Smooth muscle cell (in vitro differentiated cells): ENCODE measurements at regions not wholly inside any gene's neighbourhood (a gene's known extent, or its start where the extent isn't known, plus 50 kb on each side); places are given as distances from the start of the nearest gene placed in this dataset.

ENCODE experiments used
- DNase-seq: peaks from one replicate; lab custom pipeline; 2025; ENCODE audit not compliant: unreplicated experiment; lab: John Stamatoyannopoulos, UW
- H2AFZ ChIP-seq: fragments of 200-600 bp; sonication (generic); 2 replicates; pipeline ENCODE4 v1.6.0; 2016; ENCODE audit warnings: antibody characterized with exemption, low read depth, mild to moderate bottlenecking
- H3F3A ChIP-seq: fragments of 200-600 bp; sonication (generic); 2 replicates; pipeline ENCODE4 v1.6.0; 2017; ENCODE audit warnings: antibody characterized with exemption, low read depth
- H3K27ac ChIP-seq: fragments of 200-600 bp; sonication (generic); 2 replicates; pipeline ENCODE4 v1.5.1; 2016; ENCODE audit warnings: low read depth, mild to moderate bottlenecking
- H3K27me3 ChIP-seq: fragments of 200-600 bp; sonication (generic); 2 replicates; pipeline ENCODE4 v1.6.1; 2016; ENCODE audit warnings: low read depth, mild to moderate bottlenecking
- H3K36me3 ChIP-seq: fragments of 200-600 bp; sonication (generic); 2 replicates; pipeline ENCODE4 v1.5.1; 2016; ENCODE audit warnings: low read depth
- H3K4me1 ChIP-seq: fragments of 200-600 bp; sonication (generic); 2 replicates; pipeline ENCODE4 v1.5.1; 2016; ENCODE audit warnings: low read depth
- H3K4me2 ChIP-seq: fragments of 200-600 bp; sonication (generic); 2 replicates; pipeline ENCODE4 v1.6.0; 2016; ENCODE audit warnings: mild to moderate bottlenecking
- H3K4me3 ChIP-seq: fragments of 200-600 bp; sonication (generic); 2 replicates; pipeline ENCODE4 v1.5.1; 2016; ENCODE audit warnings: mild to moderate bottlenecking
- H3K79me2 ChIP-seq: fragments of 200-600 bp; sonication (generic); 2 replicates; pipeline ENCODE4 v1.6.0; 2016; ENCODE audit warnings: low read depth, mild to moderate bottlenecking
- H3K9ac ChIP-seq: fragments of 200-600 bp; sonication (generic); 2 replicates; pipeline ENCODE4 v1.6.0; 2016; ENCODE audit warnings: low read depth
- H3K9me3 ChIP-seq: fragments of 200-600 bp; sonication (generic); replicated peaks from 2 replicates; pipeline ENCODE4 v1.5.1; 2016; ENCODE audit warnings: low read depth
- H4K20me1 ChIP-seq: fragments of 200-600 bp; sonication (generic); 2 replicates; pipeline ENCODE4 v1.6.0; 2016; ENCODE audit warnings: low read depth
- WGBS: methylation state at CpG from one replicate; pipeline ENCODE4 v1.1.7; 2016; ENCODE audit warnings: low lambda C conversion rate; 5-methylcytosine and 5-hydroxymethylcytosine counted together
- TF ChIP-seq, protein P1 (sequence below): fragments of 200-600 bp; sonication (generic); IDR thresholded peaks from 2 replicates; pipeline ENCODE4 v1.5.1; 2017; ENCODE audit warnings: borderline replicate concordance, mild to moderate bottlenecking, antibody characterized with exemption; ENCODE audit not compliant: insufficient read depth, poor library complexity, severe bottlenecking

DNA sequence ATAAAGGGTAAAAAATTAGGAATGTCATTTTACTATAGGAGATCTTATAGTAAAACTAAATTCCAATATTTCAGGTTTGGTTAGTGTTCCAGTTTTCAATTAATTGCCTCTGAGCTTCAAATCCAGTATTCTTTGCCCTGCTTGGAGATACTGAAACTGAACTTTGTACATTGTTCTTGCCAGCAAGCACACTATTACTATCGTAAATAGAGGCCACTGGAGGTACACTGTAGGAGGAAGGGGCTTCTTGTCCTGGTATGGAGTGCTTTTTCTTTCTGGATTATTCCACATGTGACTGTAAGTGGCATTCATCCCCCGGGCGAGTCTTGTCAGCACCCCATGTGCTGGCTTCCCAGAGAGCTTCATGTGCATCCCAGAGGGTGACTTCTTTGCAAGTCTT, 234.7 kb upstream of the PTPRZ1 start:
- no peaks in the 10 kb centered on the region for H3K27me3 ChIP-seq
- H3K4me1 ChIP-seq = peaks cover 10% of the 10 kb centered on the region
- no peaks in the 10 kb centered on the region for H4K20me1 ChIP-seq
- H3K4me2 ChIP-seq = no peak overlapping the region
- TF ChIP-seq, protein P1, sequence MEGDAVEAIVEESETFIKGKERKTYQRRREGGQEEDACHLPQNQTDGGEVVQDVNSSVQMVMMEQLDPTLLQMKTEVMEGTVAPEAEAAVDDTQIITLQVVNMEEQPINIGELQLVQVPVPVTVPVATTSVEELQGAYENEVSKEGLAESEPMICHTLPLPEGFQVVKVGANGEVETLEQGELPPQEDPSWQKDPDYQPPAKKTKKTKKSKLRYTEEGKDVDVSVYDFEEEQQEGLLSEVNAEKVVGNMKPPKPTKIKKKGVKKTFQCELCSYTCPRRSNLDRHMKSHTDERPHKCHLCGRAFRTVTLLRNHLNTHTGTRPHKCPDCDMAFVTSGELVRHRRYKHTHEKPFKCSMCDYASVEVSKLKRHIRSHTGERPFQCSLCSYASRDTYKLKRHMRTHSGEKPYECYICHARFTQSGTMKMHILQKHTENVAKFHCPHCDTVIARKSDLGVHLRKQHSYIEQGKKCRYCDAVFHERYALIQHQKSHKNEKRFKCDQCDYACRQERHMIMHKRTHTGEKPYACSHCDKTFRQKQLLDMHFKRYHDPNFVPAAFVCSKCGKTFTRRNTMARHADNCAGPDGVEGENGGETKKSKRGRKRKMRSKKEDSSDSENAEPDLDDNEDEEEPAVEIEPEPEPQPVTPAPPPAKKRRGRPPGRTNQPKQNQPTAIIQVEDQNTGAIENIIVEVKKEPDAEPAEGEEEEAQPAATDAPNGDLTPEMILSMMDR = no peak
- H3K79me2 ChIP-seq = no peaks in the 10 kb centered on the region
- no peak overlapping the region for H3K27ac ChIP-seq
- no peak overlapping the region for H2AFZ ChIP-seq
- H3F3A ChIP-seq = no peaks in the 10 kb centered on the region
- H3K4me3 ChIP-seq = no peak overlapping the region
- WGBS = 92% methylated on average over 3 of the region's 3 CpGs
- H3K9ac ChIP-seq = no peak overlapping the region
- no peaks in the 10 kb centered on the region for H3K9me3 ChIP-seq
- DNase-seq = no peak
- no peaks in the 10 kb centered on the region for H3K36me3 ChIP-seq

DNA sequence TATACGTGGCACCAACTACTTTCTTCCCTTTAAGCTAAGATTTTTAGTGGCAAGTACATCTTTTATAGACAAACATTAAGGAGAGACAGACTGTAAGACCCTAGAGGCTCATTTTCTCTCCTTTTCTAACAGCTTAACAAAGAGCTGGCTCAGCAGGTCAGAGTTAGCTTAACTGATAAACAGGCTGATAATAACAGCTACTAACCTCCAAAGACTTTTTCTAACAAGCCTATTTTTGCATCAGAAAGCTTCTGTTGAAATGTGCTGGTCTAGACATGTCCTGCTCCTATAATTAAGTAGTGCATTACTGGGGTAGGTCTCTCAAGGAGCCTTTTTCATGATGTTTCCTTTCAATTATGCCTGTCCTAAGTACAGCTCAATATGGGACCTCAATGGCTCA, 238.2 kb upstream of the FAM3C start:
- 47% methylated on average over 1 of the region's 1 CpG for WGBS
- peak overlapping the region; percentile 19 for H2AFZ ChIP-seq
- no peaks in the 10 kb centered on the region for H4K20me1 ChIP-seq

DNA sequence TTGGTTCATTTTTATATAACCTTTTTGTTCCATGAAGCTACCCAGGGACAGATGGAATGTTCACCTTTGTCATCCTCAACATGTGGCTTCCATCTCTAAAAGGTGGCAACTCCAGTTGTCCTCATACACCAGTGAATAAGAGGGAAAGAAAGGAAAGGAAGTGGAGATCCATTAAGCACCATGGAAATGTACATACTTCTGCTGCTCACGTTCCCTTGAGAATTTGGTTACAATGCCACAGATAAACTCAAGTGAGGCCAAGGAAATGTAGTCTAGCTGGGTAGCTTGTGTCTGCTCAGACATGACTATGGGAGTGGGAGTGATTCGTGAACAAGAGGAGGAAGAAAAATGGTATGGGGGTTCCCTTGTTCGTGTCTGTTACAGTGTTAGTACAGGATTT, 237.1 kb upstream of the FAM3C start:
- Histone ChIP-seq H3K27ac (no peak overlapping the region), H3K79me2 (no peaks in the 10 kb centered on the region), H3K9me3 (no peaks in the 10 kb centered on the region), H3K9ac (no peak overlapping the region), H4K20me1 (no peaks in the 10 kb centered on the region), H2AFZ (no peak overlapping the region), H3K4me2 (no peak overlapping the region), H3K27me3 (no peaks in the 10 kb centered on the region), H3F3A (no peaks in the 10 kb centered on the region), H3K4me3 (no peak overlapping the region), H3K36me3 (no peaks in the 10 kb centered on the region), H3K4me1 (peaks cover 10% of the 10 kb centered on the region)
- no peak for DNase-seq
- WGBS = 73% methylated on average over 3 of the region's 3 CpGs
- TF ChIP-seq, protein P1 = no peak

More for the DNA sequence above, 238.2 kb upstream of the FAM3C start:
- no peak for DNase-seq
- Histone ChIP-seq H3K27me3 (no peaks in the 10 kb centered on the region), H3K9me3 (no peaks in the 10 kb centered on the region), H3K4me3 (no peak overlapping the region), H3K4me1 (peaks cover 10% of the 10 kb centered on the region), H3K36me3 (no peaks in the 10 kb centered on the region), H3K27ac (no peak overlapping the region), H3K79me2 (no peaks in the 10 kb centered on the region), H3F3A (no peaks in the 10 kb centered on the region), H3K9ac (no peak overlapping the region), H3K4me2 (no peak overlapping the region)
- TF ChIP-seq, protein P1 = no peak

DNA sequence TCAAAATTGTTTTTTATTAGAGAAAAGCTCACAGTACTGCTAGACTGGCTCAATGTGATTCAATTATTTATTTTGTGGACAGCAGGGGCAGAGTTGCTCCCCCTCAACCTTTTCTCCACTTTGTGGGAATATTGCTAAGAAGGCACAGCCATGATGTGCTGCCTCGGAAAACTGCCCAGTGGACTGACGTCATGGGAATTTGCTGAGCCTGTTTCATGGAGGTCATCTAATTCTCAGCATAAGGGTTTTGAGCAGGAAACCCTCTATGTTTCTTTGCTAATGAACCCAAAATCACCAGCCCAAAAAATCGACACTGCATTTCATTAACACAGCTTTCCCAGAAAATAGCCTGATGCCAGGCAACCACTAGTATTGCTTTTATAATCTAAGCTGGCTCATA, 228.8 kb upstream of the FAM3C start:
- Histone ChIP-seq H3K4me3 (no peak overlapping the region), H4K20me1 (no peaks in the 10 kb centered on the region), H3K4me2 (no peak overlapping the region), H3K4me1 (peaks cover 25% of the 10 kb centered on the region), H2AFZ (no peak overlapping the region), H3K9ac (no peak overlapping the region), H3K79me2 (no peaks in the 10 kb centered on the region), H3F3A (peaks cover 8% of the 10 kb centered on the region), H3K36me3 (no peaks in the 10 kb centered on the region), H3K27me3 (no peaks in the 10 kb centered on the region), H3K9me3 (no peaks in the 10 kb centered on the region), H3K27ac (no peak overlapping the region)
- TF ChIP-seq, protein P1 = no peak
- WGBS = 88% methylated on average over 3 of the region's 3 CpGs
- DNase-seq = no peak
